Endothelial cell of umbilical vein (primary cell): ENCODE measurements at regions not wholly inside any gene's neighbourhood (a gene's known extent, or its start where the extent isn't known, plus 50 kb on each side); places are given as distances from the start of the nearest gene placed in this dataset.

Experiments used
- BruUV-seq: library from RNA; stranded (reverse); fragments of 400-500 nt; replicated peaks from 2 replicates; lab custom pipeline; 2021; lab: Mats Ljungman, UMichigan
- CTCF ChIA-PET: fragments of 300-600, 350-600 bp; sonication (Branson Sonifier 250); formaldehyde crosslinking; loops from one replicate; lab custom pipeline; 2021; ENCODE audit warnings: antibody characterized with exemption, inconsistent platforms; lab: Charles Lee
- POLR2A ChIA-PET: fragments of 300-600, 350-600 bp; sonication (Branson Sonifier 250); formaldehyde crosslinking; loops from one replicate; lab custom pipeline; 2021; ENCODE audit warnings: antibody characterized with exemption, inconsistent platforms; lab: Charles Lee
- DNase-seq: peaks from one replicate; pipeline ENCODE4 v3.0.0-alpha.2; 2011; ENCODE audit warnings: low read depth, low spot score
- FAIRE-seq: peaks from 2 replicates; lab custom pipeline; 2011; peaks lifted over from hg19 to GRCh38; lab: Jason Lieb, UNC
- H2AFZ ChIP-seq: 2 replicates; pipeline ENCODE4 v1.6.0; 2012; ENCODE audit warnings: low read depth, low read length, control low read depth, inconsistent platforms
- H3K27ac ChIP-seq: 2 replicates; pipeline ENCODE4 v1.5.1; 2011; ENCODE audit warnings: low read depth, mild to moderate bottlenecking, control low read depth, low read length, moderate library complexity; ENCODE audit not compliant: insufficient read depth
- H3K27me3 ChIP-seq, 2 experiments: 2 replicates each; pipeline versions ENCODE4 v1.6.0 to v1.6.1; 2011; ENCODE audit warnings: low read length in 2 of 2, mixed read lengths in 1 of 2; ENCODE audit not compliant: control insufficient read depth in 2 of 2, insufficient read depth in 2 of 2
- H3K36me3 ChIP-seq, 2 experiments: 2 replicates in 1 of 2; 3 replicates in 1 of 2; pipeline ENCODE4 v1.5.1; 2011; ENCODE audit warnings: low read length in 2 of 2, mild to moderate bottlenecking in 1 of 2, moderate library complexity in 1 of 2; ENCODE audit not compliant: control insufficient read depth in 2 of 2, insufficient read depth in 2 of 2; ENCODE audit errors: extremely low read depth in 1 of 2
- H3K4me1 ChIP-seq: 3 replicates; pipeline ENCODE4 v1.5.1; 2011; ENCODE audit warnings: mild to moderate bottlenecking, low read length; ENCODE audit not compliant: control insufficient read depth, insufficient read depth; ENCODE audit errors: extremely low read depth
- H3K4me2 ChIP-seq: 2 replicates; pipeline ENCODE4 v1.6.1; 2011; ENCODE audit warnings: low read length, control low read depth, mixed read lengths; ENCODE audit not compliant: insufficient read depth
- H3K4me3 ChIP-seq, 3 experiments: fragments of 200-600 bp in 1 of 3; sonication (generic), shearing (Covaris generic) in 1 of 3; replicated peaks in 1 of 3; 2 replicates each; pipeline ENCODE4 v1.5.1; 2011 to 2016; ENCODE audit warnings: control low read depth in 3 of 3, low read length in 3 of 3, mild to moderate bottlenecking in 2 of 3, inconsistent platforms in 1 of 3, low read depth in 1 of 3, moderate library complexity in 1 of 3; ENCODE audit not compliant: insufficient read depth in 1 of 3
- H3K79me2 ChIP-seq: 2 replicates; pipeline ENCODE4 v1.6.0; 2012; ENCODE audit warnings: low read length, inconsistent platforms; ENCODE audit not compliant: control insufficient read depth, insufficient read depth
- H3K9ac ChIP-seq: replicated peaks from 2 replicates; pipeline ENCODE3; 2011; ENCODE audit warnings: low read length, control low read depth; ENCODE audit not compliant: insufficient read depth; ENCODE audit errors: extremely low read depth
- H3K9me1 ChIP-seq: replicated peaks from 3 replicates; pipeline ENCODE4 v1.6.0; 2011; ENCODE audit warnings: mild to moderate bottlenecking, low read length; ENCODE audit not compliant: control insufficient read depth, insufficient read depth; ENCODE audit errors: extremely low read depth
- H3K9me3 ChIP-seq: replicated peaks from 2 replicates; pipeline ENCODE4 v1.5.1; 2012; ENCODE audit warnings: low read length, inconsistent platforms; ENCODE audit not compliant: control insufficient read depth, insufficient read depth
- H4K20me1 ChIP-seq: replicated peaks from 2 replicates; pipeline ENCODE3; 2011; ENCODE audit warnings: mild to moderate bottlenecking, low read length; ENCODE audit not compliant: control insufficient read depth, insufficient read depth; ENCODE audit errors: extremely low read depth
- EZH2 ChIP-seq: IDR thresholded peaks from 2 replicates; pipeline ENCODE4 v1.6.1; 2012; ENCODE audit warnings: borderline replicate concordance, low read depth, mild to moderate bottlenecking, moderate library complexity, low read length, inconsistent platforms; ENCODE audit not compliant: severe bottlenecking
- FOS ChIP-seq: IDR thresholded peaks from 2 replicates; pipeline ENCODE4 v1.6.1; 2011; ENCODE audit warnings: mild to moderate bottlenecking, low read length, moderate library complexity, borderline replicate concordance; ENCODE audit not compliant: insufficient read depth
- GATA2 ChIP-seq: IDR thresholded peaks from 2 replicates; pipeline ENCODE4 v1.7.0; 2011; ENCODE audit warnings: low read depth, mild to moderate bottlenecking, moderate library complexity, mixed read lengths, low read length; ENCODE audit not compliant: insufficient read length, insufficient read depth
- JUN ChIP-seq: IDR thresholded peaks from 2 replicates; pipeline ENCODE4 v1.6.1; 2011; ENCODE audit warnings: borderline replicate concordance, low read depth; ENCODE audit not compliant: insufficient read length, insufficient read depth
- MYC ChIP-seq: IDR thresholded peaks from one replicate; pipeline ENCODE4 v1.6.1; 2011; ENCODE audit warnings: mild to moderate bottlenecking, low read depth, low read length
- POLR2A ChIP-seq: IDR thresholded peaks from 2 replicates; pipeline ENCODE4 v1.6.1; 2012; ENCODE audit warnings: low read depth, mild to moderate bottlenecking, control low read depth, low read length
- POLR2AphosphoS5 ChIP-seq: IDR thresholded peaks from 2 replicates; pipeline ENCODE4 v1.6.1; 2012; ENCODE audit warnings: low read depth, mild to moderate bottlenecking, control low read depth, low read length, moderate library complexity; ENCODE audit not compliant: insufficient read depth
- dilution Hi-C: fragments of 300-500 bp; cut with MboI; formaldehyde crosslinking; loops from one replicate; pipeline ENCODE4 v1.15.0; 2019; ENCODE audit warnings: low sequenced_read_pairs; ENCODE audit not compliant: extremely low pct_ligation_motif_present
- intact Hi-C: fragments of 100-400 bp; cut with micrococcal nuclease; formaldehyde crosslinking; loops from one replicate; pipeline ENCODE4 v1.10.0; 2022
- TF ChIP-seq, protein P1 (sequence below): IDR thresholded peaks from 2 replicates; pipeline ENCODE4 v1.6.1; 2011; ENCODE audit not compliant: insufficient read depth, insufficient read length
- TF ChIP-seq, protein P2 (sequence below), 2 donors: IDR thresholded peaks; 1 replicate in 1 of 2; 2 replicates in 1 of 2; pipeline ENCODE4 v1.5.1; 2011; ENCODE audit warnings: low read length in 2 of 2, mild to moderate bottlenecking in 2 of 2, moderate library complexity in 2 of 2, control low read depth in 1 of 2, inconsistent platforms in 1 of 2, low read depth in 1 of 2; ENCODE audit not compliant: insufficient read depth in 1 of 2; ENCODE audit errors: extremely low read depth in 1 of 2

DNA sequence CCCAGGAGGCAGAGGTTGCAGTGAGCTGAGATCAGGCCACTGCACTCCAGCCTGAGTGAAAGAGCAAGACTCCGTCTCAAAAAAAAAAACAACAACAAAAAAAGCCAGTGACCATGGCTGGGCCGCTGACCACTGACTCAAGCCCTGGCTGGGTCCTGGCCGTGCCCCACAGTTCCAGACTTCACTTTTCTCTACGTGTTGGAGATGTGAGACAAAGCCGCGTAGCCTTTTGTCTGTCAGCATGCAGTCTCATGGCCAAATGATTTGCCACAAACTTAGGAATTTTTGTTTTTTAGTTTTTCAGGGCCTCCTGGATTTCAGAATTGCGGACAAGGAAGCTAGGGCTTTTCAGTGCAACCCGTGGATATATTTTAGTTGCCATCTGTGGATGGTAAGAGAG, 89.3 kb upstream of the CIBAR2 start:
- Histone ChIP-seq H3K27me3 (no peaks in the 10 kb centered on the region), H3K9ac (no peak overlapping the region), H3K79me2 (no peaks in the 10 kb centered on the region), H3K9me1 (no peaks in the 10 kb centered on the region), H3K36me3 (no peaks in the 10 kb centered on the region), H3K27ac (no peak overlapping the region), H3K9me3 (no peaks in the 10 kb centered on the region), H3K4me3 (no peak overlapping the region), H3K4me2 (no peak overlapping the region), H4K20me1 (no peaks in the 10 kb centered on the region), H3K4me1 (no peaks in the 10 kb centered on the region), H2AFZ (no peak overlapping the region)
- dilution Hi-C loops (no loop called here), intact Hi-C loops (no loop called here)
- FAIRE-seq (no peak), DNase-seq (no peak)
- TF ChIP-seq MYC: no peak
- no TSS peak for BruUV-seq
- ChIA-PET CTCF (interaction anchor here (1.1 kb wide), 1 partner anchor 28 kb away, joined by 3 read pairs; no protein-coding TSS in a partner anchor), POLR2A (no interaction called here)

DNA sequence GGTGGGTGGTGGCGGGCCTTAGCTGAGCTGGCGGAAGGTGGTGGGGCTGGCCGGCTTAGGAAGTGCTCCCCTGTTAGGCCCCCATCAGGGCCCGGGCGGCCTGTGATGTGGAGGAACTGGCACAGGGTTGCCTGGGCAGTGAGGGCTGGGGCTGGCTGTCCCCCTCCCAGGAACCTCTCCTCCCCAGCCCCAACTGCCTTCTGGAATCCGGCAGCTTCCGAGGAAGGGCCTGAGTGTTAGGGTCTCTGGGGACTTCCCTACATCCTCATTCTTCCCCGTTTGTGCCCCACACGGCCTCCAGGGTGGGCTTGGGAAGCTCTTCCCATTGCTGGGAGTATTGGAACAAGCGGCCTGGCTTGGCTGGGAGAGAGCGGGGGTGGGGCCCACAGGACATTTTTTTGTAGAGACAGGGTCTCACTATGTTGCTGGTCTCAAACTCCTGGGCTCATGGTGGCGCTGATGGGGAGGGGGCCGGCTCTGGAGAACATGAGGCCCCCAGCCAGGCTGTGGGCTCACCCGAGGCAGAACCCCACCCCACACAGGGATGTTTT, 89.9 kb upstream of the CIBAR2 start:
- no peak for FAIRE-seq
- H3K9me1 ChIP-seq: no peaks in the 10 kb centered on the region
- H3K4me2 ChIP-seq: no peak overlapping the region
- H2AFZ ChIP-seq: no peak overlapping the region
- no peak for DNase-seq
- H3K79me2 ChIP-seq: no peaks in the 10 kb centered on the region
- H3K4me1 ChIP-seq: no peaks in the 10 kb centered on the region
- H3K27me3 ChIP-seq: no peaks in the 10 kb centered on the region
- TF ChIP-seq POLR2AphosphoS5: no peak
- TF ChIP-seq EZH2: no peak
- TF ChIP-seq FOS: no peak
- TF ChIP-seq POLR2A: no peak
- TF ChIP-seq MYC: no peak
- TF ChIP-seq, protein P1, sequence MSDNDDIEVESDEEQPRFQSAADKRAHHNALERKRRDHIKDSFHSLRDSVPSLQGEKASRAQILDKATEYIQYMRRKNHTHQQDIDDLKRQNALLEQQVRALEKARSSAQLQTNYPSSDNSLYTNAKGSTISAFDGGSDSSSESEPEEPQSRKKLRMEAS: no peak
- TF ChIP-seq, protein P2, sequence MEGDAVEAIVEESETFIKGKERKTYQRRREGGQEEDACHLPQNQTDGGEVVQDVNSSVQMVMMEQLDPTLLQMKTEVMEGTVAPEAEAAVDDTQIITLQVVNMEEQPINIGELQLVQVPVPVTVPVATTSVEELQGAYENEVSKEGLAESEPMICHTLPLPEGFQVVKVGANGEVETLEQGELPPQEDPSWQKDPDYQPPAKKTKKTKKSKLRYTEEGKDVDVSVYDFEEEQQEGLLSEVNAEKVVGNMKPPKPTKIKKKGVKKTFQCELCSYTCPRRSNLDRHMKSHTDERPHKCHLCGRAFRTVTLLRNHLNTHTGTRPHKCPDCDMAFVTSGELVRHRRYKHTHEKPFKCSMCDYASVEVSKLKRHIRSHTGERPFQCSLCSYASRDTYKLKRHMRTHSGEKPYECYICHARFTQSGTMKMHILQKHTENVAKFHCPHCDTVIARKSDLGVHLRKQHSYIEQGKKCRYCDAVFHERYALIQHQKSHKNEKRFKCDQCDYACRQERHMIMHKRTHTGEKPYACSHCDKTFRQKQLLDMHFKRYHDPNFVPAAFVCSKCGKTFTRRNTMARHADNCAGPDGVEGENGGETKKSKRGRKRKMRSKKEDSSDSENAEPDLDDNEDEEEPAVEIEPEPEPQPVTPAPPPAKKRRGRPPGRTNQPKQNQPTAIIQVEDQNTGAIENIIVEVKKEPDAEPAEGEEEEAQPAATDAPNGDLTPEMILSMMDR (IDR thresholded peaks at IDR 0.05; ENCODE audit: extremely low read depth in 1 of 2, insufficient read depth in 1 of 2, low read depth in 1 of 2, low read length in 2 of 2): no peak
- TF ChIP-seq JUN: no peak
- no peak for TF ChIP-seq GATA2
- H3K9ac ChIP-seq: no peak overlapping the region
- intact Hi-C loops (no loop called here), dilution Hi-C loops (no loop called here)
- ChIA-PET POLR2A (no interaction called here), CTCF (interaction anchor here (0.9 to 1.1 kb wide), 2 partner anchors 28 to 87 kb away, joined by 3 read pairs; no protein-coding TSS in a partner anchor)
- no peak overlapping the region for H3K4me3 ChIP-seq
- H4K20me1 ChIP-seq: no peaks in the 10 kb centered on the region
- H3K36me3 ChIP-seq: no peaks in the 10 kb centered on the region
- H3K27ac ChIP-seq: no peak overlapping the region
- no TSS peak for BruUV-seq
- no peaks in the 10 kb centered on the region for H3K9me3 ChIP-seq
